ENCODE measurements at regions not wholly inside any gene's neighbourhood (a gene's known extent, or its start where the extent isn't known, plus 50 kb on each side); places are given as distances from the start of the nearest gene placed in this dataset.

- TF ChIP-seq, protein P1, sequence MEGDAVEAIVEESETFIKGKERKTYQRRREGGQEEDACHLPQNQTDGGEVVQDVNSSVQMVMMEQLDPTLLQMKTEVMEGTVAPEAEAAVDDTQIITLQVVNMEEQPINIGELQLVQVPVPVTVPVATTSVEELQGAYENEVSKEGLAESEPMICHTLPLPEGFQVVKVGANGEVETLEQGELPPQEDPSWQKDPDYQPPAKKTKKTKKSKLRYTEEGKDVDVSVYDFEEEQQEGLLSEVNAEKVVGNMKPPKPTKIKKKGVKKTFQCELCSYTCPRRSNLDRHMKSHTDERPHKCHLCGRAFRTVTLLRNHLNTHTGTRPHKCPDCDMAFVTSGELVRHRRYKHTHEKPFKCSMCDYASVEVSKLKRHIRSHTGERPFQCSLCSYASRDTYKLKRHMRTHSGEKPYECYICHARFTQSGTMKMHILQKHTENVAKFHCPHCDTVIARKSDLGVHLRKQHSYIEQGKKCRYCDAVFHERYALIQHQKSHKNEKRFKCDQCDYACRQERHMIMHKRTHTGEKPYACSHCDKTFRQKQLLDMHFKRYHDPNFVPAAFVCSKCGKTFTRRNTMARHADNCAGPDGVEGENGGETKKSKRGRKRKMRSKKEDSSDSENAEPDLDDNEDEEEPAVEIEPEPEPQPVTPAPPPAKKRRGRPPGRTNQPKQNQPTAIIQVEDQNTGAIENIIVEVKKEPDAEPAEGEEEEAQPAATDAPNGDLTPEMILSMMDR (IDR thresholded peaks at IDR 0.05) = no peak
- no peak for TF ChIP-seq POLR2A (IDR thresholded peaks at IDR 0.05)
Observed at GRCh38 chr9:31377358-31377757, 1007.1 kb upstream of the ACO1 start.

Measured in testis (tissue), 2 donors.